Calu3 (cell line): ENCODE measurements at regions not wholly inside any gene's neighbourhood (a gene's known extent, or its start where the extent isn't known, plus 50 kb on each side); places are given as distances from the start of the nearest gene placed in this dataset.

ENCODE experiments used
- BruUV-seq: library from RNA; stranded (reverse); fragments of 400-500 nt; replicated peaks from 2 replicates; lab custom pipeline; 2021; lab: Mats Ljungman, UMichigan
- CTCF ChIA-PET: fragments of 300-600 bp; sonication (Branson Sonifier 250); formaldehyde crosslinking; loops from one replicate; lab custom pipeline; 2022; ENCODE audit warnings: antibody characterized with exemption; lab: Charles Lee
- DNase-seq: peaks from one replicate; pipeline ENCODE4 v3.0.0; 2022
- H3K27ac Mint-ChIP-seq: one replicate; pipeline ENCODE4 v1.8.0; 2022; ENCODE audit warnings: mixed read lengths; ENCODE audit not compliant: unreplicated experiment
- H3K27me3 Mint-ChIP-seq: one replicate; pipeline ENCODE4 v1.8.0; 2022; ENCODE audit warnings: mixed read lengths; ENCODE audit not compliant: unreplicated experiment
- H3K36me3 Mint-ChIP-seq: one replicate; pipeline ENCODE4 v1.8.0; 2022; ENCODE audit warnings: mild to moderate bottlenecking, moderate library complexity, mixed read lengths; ENCODE audit not compliant: insufficient read depth, unreplicated experiment
- H3K4me1 Mint-ChIP-seq: one replicate; pipeline ENCODE4 v1.8.0; 2022; ENCODE audit warnings: mild to moderate bottlenecking, low read depth, mixed read lengths; ENCODE audit not compliant: unreplicated experiment
- H3K4me3 Mint-ChIP-seq: one replicate; pipeline ENCODE4 v1.8.0; 2022; ENCODE audit warnings: mild to moderate bottlenecking, low read depth, moderate library complexity, mixed read lengths; ENCODE audit not compliant: unreplicated experiment
- H3K9me3 Mint-ChIP-seq: one replicate; pipeline ENCODE4 v1.8.0; 2022; ENCODE audit warnings: low read depth, mixed read lengths; ENCODE audit not compliant: unreplicated experiment
- CTCF ChIP-seq: fragments of 200-600 bp; IDR thresholded peaks from one replicate; pipeline ENCODE4 v1.8.0; 2022; ENCODE audit warnings: antibody characterized with exemption; ENCODE audit not compliant: unreplicated experiment
- intact Hi-C: fragments of 100-400 bp; cut with micrococcal nuclease; formaldehyde crosslinking; loops from one replicate; pipeline ENCODE4 v1.10.0; 2022; ENCODE audit not compliant: unreplicated experiment

- no peak for TF ChIP-seq CTCF
- CTCF ChIA-PET: no interaction called here
Measured at GRCh38 chr12:42953021-42953420, 363.5 kb upstream of the PRICKLE1 start.

GRCh38 chr12:42946871-42947381 lies 357.4 kb upstream of the PRICKLE1 start:
- no peak for DNase-seq
- intact Hi-C loops: no loop called here
- no peak for TF ChIP-seq CTCF
- Mint-ChIP-seq H3K9me3 (peaks cover 10% of the 10 kb centered on the region), H3K4me1 (peaks cover 6% of the 10 kb centered on the region), H3K4me3 (no peak overlapping the region), H3K27ac (no peak overlapping the region), H3K27me3 (no peaks in the 10 kb centered on the region), H3K36me3 (no peaks in the 10 kb centered on the region)
- no TSS peak for BruUV-seq
- CTCF ChIA-PET: no interaction called here

More at GRCh38 chr12:42953021-42953420, 363.5 kb upstream of the PRICKLE1 start:
- no peak for DNase-seq
- Mint-ChIP-seq H3K4me3 (no peak overlapping the region), H3K4me1 (peaks cover 5% of the 10 kb centered on the region), H3K27ac (no peak overlapping the region), H3K36me3 (no peaks in the 10 kb centered on the region), H3K9me3 (peaks cover 8% of the 10 kb centered on the region), H3K27me3 (no peaks in the 10 kb centered on the region)
- intact Hi-C loops: no loop called here
- no TSS peak for BruUV-seq

GRCh38 chr12:42945927-42946326 lies 356.4 kb upstream of the PRICKLE1 start:
- peaks cover 6% of the 10 kb centered on the region for H3K4me1 Mint-ChIP-seq
- CTCF ChIA-PET: no interaction called here
- H3K27me3 Mint-ChIP-seq: no peaks in the 10 kb centered on the region
- BruUV-seq: no TSS peak
- no peak for TF ChIP-seq CTCF
- H3K4me3 Mint-ChIP-seq: no peak overlapping the region
- H3K36me3 Mint-ChIP-seq: no peaks in the 10 kb centered on the region
- no peak for DNase-seq
- H3K9me3 Mint-ChIP-seq: peaks cover 12% of the 10 kb centered on the region
- H3K27ac Mint-ChIP-seq: no peak overlapping the region
- intact Hi-C loops: no loop called here

- no peak for DNase-seq
- H3K4me1 Mint-ChIP-seq: peaks cover 6% of the 10 kb centered on the region
- CTCF ChIA-PET: no interaction called here
- BruUV-seq: no TSS peak
- no peaks in the 10 kb centered on the region for H3K27me3 Mint-ChIP-seq
- intact Hi-C loops: no loop called here
- H3K27ac Mint-ChIP-seq: no peak overlapping the region
- H3K4me3 Mint-ChIP-seq: no peak overlapping the region
- H3K9me3 Mint-ChIP-seq: peaks cover 12% of the 10 kb centered on the region
- no peak for TF ChIP-seq CTCF
- H3K36me3 Mint-ChIP-seq: no peaks in the 10 kb centered on the region
Measured at GRCh38 chr12:42944516-42944915, 355.0 kb upstream of the PRICKLE1 start.
